ENCODE measurements at regions not wholly inside any gene's neighbourhood (a gene's known extent, or its start where the extent isn't known, plus 50 kb on each side); places are given as distances from the start of the nearest gene placed in this dataset.

GRCh38 chr4:141905751-141906150 lies 269.4 kb downstream of the IL15 start:
- TF ChIP-seq POLR2A (IDR thresholded peaks at IDR 0.05) (no peak), CTCF (IDR thresholded peaks at IDR 0.05) (no peak)
